HepG2 (cell line): ENCODE measurements at regions not wholly inside any gene's neighbourhood (a gene's known extent, or its start where the extent isn't known, plus 50 kb on each side); places are given as distances from the start of the nearest gene placed in this dataset.

Experiments used
- ATAC-seq: fragments of 200-7000 bp; cut with Tn5 transposase; 3 replicates; pipeline ENCODE4 v1.9.1; 2020; ENCODE audit warnings: mild to moderate bottlenecking, moderate library complexity
- BruUV-seq: library from RNA; stranded (reverse); fragments of 400-500 nt; replicated peaks from 2 replicates; lab custom pipeline; 2021; lab: Mats Ljungman, UMichigan
- CTCF ChIA-PET: fragments of 300-600 bp; formaldehyde crosslinking; extraction: SDS; loops from one replicate; lab custom pipeline; 2021; ENCODE audit warnings: low total read pairs, inconsistent platforms, low intra/inter-chr PET ratio; lab: Yijun Ruan, JAX
- POLR2A ChIA-PET: fragments of 350-600 bp; sonication (Branson Sonifier 250); formaldehyde crosslinking; loops from one replicate; lab custom pipeline; 2020; ENCODE audit warnings: antibody characterized with exemption, inconsistent platforms; lab: Yijun Ruan, JAX
- DNase-seq: peaks from one replicate; pipeline ENCODE4 v3.0.0-alpha.2; 2015; ENCODE audit warnings: low spot score
- FAIRE-seq: peaks from 3 replicates; lab custom pipeline; 2011; peaks lifted over from hg19 to GRCh38; lab: Jason Lieb, UNC
- H2AFZ ChIP-seq: one replicate; pipeline ENCODE4 v1.6.1; 2011; ENCODE audit warnings: low read length, inconsistent platforms
- H3K27ac ChIP-seq: fragments of 300-600 bp; 3 replicates; pipeline ENCODE4 v1.8.0; 2011; ENCODE audit warnings: mixed run types, mild to moderate bottlenecking, mixed read lengths, low read length, inconsistent platforms; ENCODE audit not compliant: insufficient read depth; ENCODE audit errors: extremely low read length
- H3K27me3 ChIP-seq, 2 experiments: fragments of 200-600 bp in 1 of 2; 2 replicates in 1 of 2; 3 replicates in 1 of 2; pipeline versions ENCODE4 v1.6.0 to v1.8.0; 2011; ENCODE audit warnings: low read length in 2 of 2, mild to moderate bottlenecking in 2 of 2, moderate library complexity in 2 of 2, inconsistent platforms in 1 of 2; ENCODE audit not compliant: insufficient read depth in 2 of 2, control insufficient read depth in 1 of 2
- H3K36me3 ChIP-seq, 2 experiments: fragments of 200-600 bp in 1 of 2; replicated peaks in 1 of 2; 2 replicates in 1 of 2; 3 replicates in 1 of 2; pipeline versions ENCODE4 v1.5.1 to v1.8.0; 2011; ENCODE audit warnings: low read length in 2 of 2, inconsistent platforms in 1 of 2; ENCODE audit not compliant: insufficient read depth in 2 of 2, control insufficient read depth in 1 of 2
- H3K4me1 ChIP-seq: 2 replicates; pipeline ENCODE4 v1.5.1; 2012; ENCODE audit warnings: low read length, inconsistent platforms; ENCODE audit not compliant: insufficient read depth
- H3K4me2 ChIP-seq: 2 replicates; pipeline ENCODE4 v1.6.0; 2011; ENCODE audit warnings: low read depth, low read length, inconsistent platforms
- H3K4me3 ChIP-seq, 3 experiments: fragments of 200-600 bp in 1 of 3; sonication (generic), shearing (Covaris generic) in 1 of 3; replicated peaks in 1 of 3; 2 replicates each; pipeline ENCODE4 v1.5.1; 2011 to 2016; ENCODE audit warnings: low read length in 3 of 3, inconsistent platforms in 2 of 3, low read depth in 2 of 3, mild to moderate bottlenecking in 2 of 3, control low read depth in 1 of 3, mixed read lengths in 1 of 3; ENCODE audit not compliant: insufficient read depth in 1 of 3
- H3K79me2 ChIP-seq: one replicate; pipeline ENCODE4 v1.6.1; 2011; ENCODE audit warnings: low read length, inconsistent platforms; ENCODE audit not compliant: insufficient read depth
- H3K9ac ChIP-seq: 2 replicates; pipeline ENCODE4 v1.6.0; 2011; ENCODE audit warnings: mild to moderate bottlenecking, low read depth, low read length, inconsistent platforms; ENCODE audit not compliant: insufficient read depth
- H3K9me3 ChIP-seq: 2 replicates; pipeline ENCODE4 v1.5.1; 2012; ENCODE audit warnings: mild to moderate bottlenecking, low read length
- H4K20me1 ChIP-seq: 2 replicates; pipeline ENCODE4 v1.6.0; 2011; ENCODE audit warnings: inconsistent platforms, mild to moderate bottlenecking, low read length, moderate library complexity; ENCODE audit not compliant: insufficient read depth
- AFF4 ChIP-seq: sonication (generic); formaldehyde crosslinking; IDR thresholded peaks from 2 replicates; pipeline ENCODE4 v1.4.0; 2020; ENCODE audit warnings: missing genetic modification reagents
- BRF2 ChIP-seq: sonication (generic); formaldehyde crosslinking; IDR thresholded peaks from 2 replicates; pipeline ENCODE4 v1.8.1; 2022; ENCODE audit warnings: mild to moderate bottlenecking, missing genetic modification reagents
- DR1 ChIP-seq: sonication (generic); formaldehyde crosslinking; IDR thresholded peaks from 2 replicates; pipeline ENCODE4 v1.8.0; 2021; ENCODE audit warnings: mild to moderate bottlenecking, missing genetic modification reagents, inconsistent platforms
- ETS1 ChIP-seq: sonication (generic); formaldehyde crosslinking; IDR thresholded peaks from 2 replicates; pipeline ENCODE4 v1.4.0; 2020; ENCODE audit warnings: missing genetic modification reagents
- IRF9 ChIP-seq: sonication (generic); formaldehyde crosslinking; IDR thresholded peaks from 2 replicates; pipeline ENCODE4 v1.8.0; 2022; ENCODE audit warnings: missing genetic modification reagents, mild to moderate bottlenecking, borderline replicate concordance
- KDM1A ChIP-seq: IDR thresholded peaks from 2 replicates; pipeline ENCODE4 v1.6.1; 2016; ENCODE audit warnings: missing compliant biosample characterization
- MEIS2 ChIP-seq: sonication (generic); formaldehyde crosslinking; IDR thresholded peaks from 2 replicates; pipeline ENCODE4 v1.9.0; 2021; ENCODE audit warnings: mild to moderate bottlenecking, missing genetic modification reagents
- MXD4 ChIP-seq: IDR thresholded peaks from 2 replicates; pipeline ENCODE4 v1.6.1; 2016; ENCODE audit warnings: mild to moderate bottlenecking, missing biosample characterization, missing genetic modification reagents
- NFRKB ChIP-seq: fragments of 450-650 bp; IDR thresholded peaks from 2 replicates; pipeline ENCODE4 v1.6.1; 2017
- PHF20 ChIP-seq: sonication (generic); formaldehyde crosslinking; IDR thresholded peaks from 2 replicates; pipeline ENCODE4 v1.5.0; 2020; ENCODE audit warnings: mild to moderate bottlenecking, missing genetic modification reagents
- SOX5 ChIP-seq: IDR thresholded peaks from 2 replicates; pipeline ENCODE4 v1.6.1; 2016; ENCODE audit warnings: borderline replicate concordance
- ZNF772 ChIP-seq: sonication (generic); formaldehyde crosslinking; IDR thresholded peaks from 2 replicates; pipeline ENCODE4 v1.5.0; 2020; ENCODE audit warnings: mild to moderate bottlenecking, missing genetic modification reagents
- WGBS: methylation state at CpG from one replicate; pipeline ENCODE4 v1.1.6; 2017; ENCODE audit warnings: low lambda C conversion rate; 5-methylcytosine and 5-hydroxymethylcytosine counted together
- in situ Hi-C: cut with HindIII; loops from 2 replicates; pipeline ENCODE4 v1.10.0; 2017; ENCODE audit warnings: low pct_unique_long_range_greater_than_20kb; ENCODE audit not compliant: extremely low pct_ligation_motif_present
- intact Hi-C: fragments of 100-400 bp; cut with micrococcal nuclease; formaldehyde crosslinking; loops from one replicate; pipeline ENCODE4 v1.10.0; 2022; ENCODE audit not compliant: unreplicated experiment

GRCh38 chr17:71068408-71068750, 899.0 kb downstream of the KCNJ2 start (continued):
- TF ChIP-seq ZNF772 (CRISPR knock-in tag) (no peak), SOX5 (CRISPR knock-in tag) (no peak), KDM1A (CRISPR knock-in tag) (no peak)
- TF ChIP-seq, all 625 proteins: peak for 0

GRCh38 chr17:71071041-71071440, 901.7 kb downstream of the KCNJ2 start:
- ChIA-PET POLR2A (no interaction called here), CTCF (no interaction called here)
- DNase-seq (no peak), FAIRE-seq (no peak), ATAC-seq (no peak)
- no peaks in the 10 kb centered on the region for H4K20me1 ChIP-seq
- H2AFZ ChIP-seq: no peak overlapping the region
- no peak overlapping the region for H3K9ac ChIP-seq
- no peak for TF ChIP-seq MXD4 (CRISPR knock-in tag)
- no peak for TF ChIP-seq IRF9
- TF ChIP-seq NFRKB: no peak
- TF ChIP-seq MEIS2 (CRISPR knock-in tag): no peak
- no peak for TF ChIP-seq ETS1 (CRISPR knock-in tag)
- TF ChIP-seq DR1 (CRISPR knock-in tag): no peak
- no peak for TF ChIP-seq PHF20 (CRISPR knock-in tag)
- TF ChIP-seq AFF4: no peak
- TF ChIP-seq BRF2 (CRISPR knock-in tag): no peak
- H3K9me3 ChIP-seq: peaks cover 48% of the 10 kb centered on the region
- H3K79me2 ChIP-seq: no peaks in the 10 kb centered on the region
- no peaks in the 10 kb centered on the region for H3K4me1 ChIP-seq
- no TSS peak for BruUV-seq
- no peaks in the 10 kb centered on the region for H3K27me3 ChIP-seq
- intact Hi-C loops (no loop called here), in situ Hi-C loops (no loop called here)
- WGBS: 64% methylated on average over 4 of the region's 4 CpGs
- no peak overlapping the region for H3K27ac ChIP-seq
- H3K36me3 ChIP-seq: no peaks in the 10 kb centered on the region
- no peak overlapping the region for H3K4me3 ChIP-seq
- no peak overlapping the region for H3K4me2 ChIP-seq
